ENCODE measurements at regions not wholly inside any gene's neighbourhood (a gene's known extent, or its start where the extent isn't known, plus 50 kb on each side); places are given as distances from the start of the nearest gene placed in this dataset.

DNA sequence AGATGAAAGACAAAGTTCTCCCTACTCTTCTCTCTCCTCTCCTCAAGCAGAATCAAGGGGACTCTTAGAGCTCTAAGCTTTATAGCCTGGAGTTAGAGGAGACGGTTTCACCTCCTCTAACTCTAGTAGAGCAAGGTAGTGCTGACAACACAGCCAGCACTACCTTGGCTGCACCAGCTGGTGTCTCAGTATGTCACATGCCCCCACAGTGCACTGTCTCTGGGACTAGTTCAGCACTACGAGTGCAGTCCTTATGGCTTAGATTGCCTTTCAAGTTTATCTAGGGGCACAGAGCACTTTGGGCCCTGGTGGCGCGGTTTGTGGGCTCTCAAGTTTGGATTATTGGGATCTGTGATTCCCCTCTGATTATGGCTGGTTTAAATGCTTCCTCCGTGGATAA is 614.1 kb upstream of the NECTIN3 start:
- TF ChIP-seq, protein P1, sequence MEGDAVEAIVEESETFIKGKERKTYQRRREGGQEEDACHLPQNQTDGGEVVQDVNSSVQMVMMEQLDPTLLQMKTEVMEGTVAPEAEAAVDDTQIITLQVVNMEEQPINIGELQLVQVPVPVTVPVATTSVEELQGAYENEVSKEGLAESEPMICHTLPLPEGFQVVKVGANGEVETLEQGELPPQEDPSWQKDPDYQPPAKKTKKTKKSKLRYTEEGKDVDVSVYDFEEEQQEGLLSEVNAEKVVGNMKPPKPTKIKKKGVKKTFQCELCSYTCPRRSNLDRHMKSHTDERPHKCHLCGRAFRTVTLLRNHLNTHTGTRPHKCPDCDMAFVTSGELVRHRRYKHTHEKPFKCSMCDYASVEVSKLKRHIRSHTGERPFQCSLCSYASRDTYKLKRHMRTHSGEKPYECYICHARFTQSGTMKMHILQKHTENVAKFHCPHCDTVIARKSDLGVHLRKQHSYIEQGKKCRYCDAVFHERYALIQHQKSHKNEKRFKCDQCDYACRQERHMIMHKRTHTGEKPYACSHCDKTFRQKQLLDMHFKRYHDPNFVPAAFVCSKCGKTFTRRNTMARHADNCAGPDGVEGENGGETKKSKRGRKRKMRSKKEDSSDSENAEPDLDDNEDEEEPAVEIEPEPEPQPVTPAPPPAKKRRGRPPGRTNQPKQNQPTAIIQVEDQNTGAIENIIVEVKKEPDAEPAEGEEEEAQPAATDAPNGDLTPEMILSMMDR (IDR thresholded peaks at IDR 0.05): no peak
- TF ChIP-seq POLR2AphosphoS5 (IDR thresholded peaks at IDR 0.05) (no peak), POLR2A (IDR thresholded peaks at IDR 0.05) (no peak), EP300 (IDR thresholded peaks at IDR 0.05) (no peak)
